T-helper 1 cell treated with Interleukin-12 subunit alpha and Interleukin-12 subunit beta and Interleukin-4 antibody, amounts not matched to agents 30 ng/mL and 1 ng/mL, for 36 hours (primary cell): ENCODE measurements at regions not wholly inside any gene's neighbourhood (a gene's known extent, or its start where the extent isn't known, plus 50 kb on each side); places are given as distances from the start of the nearest gene placed in this dataset.
"Not testable (repeated sequence)": the region's sequence is repeated elsewhere in the genome, so short reads cannot be mapped to it uniquely, and the experiment has no call there.

Source experiments
- intact Hi-C: fragments of 100-400 bp; cut with micrococcal nuclease; formaldehyde crosslinking; loops from one replicate; pipeline ENCODE4 v1.15.1; 2024

- intact Hi-C loops: no loop called here
Observed at GRCh38 chr15:45866616-45867015, 231.8 kb downstream of the SQOR start.

- intact Hi-C loops: no loop called here
Observed at GRCh38 chr15:45867281-45867680, 232.5 kb downstream of the SQOR start.

GRCh38 chr15:45868109-45868691 is 233.4 kb downstream of the SQOR start:
- intact Hi-C loops: no loop called here

- intact Hi-C loops: no loop called here
Observed at GRCh38 chr15:45869034-45869668, 234.3 kb downstream of the SQOR start.

GRCh38 chr15:45871121-45871855 is 236.5 kb downstream of the SQOR start:
- intact Hi-C loops: no loop called here

GRCh38 chr15:45873781-45874180 is 239.0 kb downstream of the SQOR start:
- intact Hi-C loops: no loop called here

DNA sequence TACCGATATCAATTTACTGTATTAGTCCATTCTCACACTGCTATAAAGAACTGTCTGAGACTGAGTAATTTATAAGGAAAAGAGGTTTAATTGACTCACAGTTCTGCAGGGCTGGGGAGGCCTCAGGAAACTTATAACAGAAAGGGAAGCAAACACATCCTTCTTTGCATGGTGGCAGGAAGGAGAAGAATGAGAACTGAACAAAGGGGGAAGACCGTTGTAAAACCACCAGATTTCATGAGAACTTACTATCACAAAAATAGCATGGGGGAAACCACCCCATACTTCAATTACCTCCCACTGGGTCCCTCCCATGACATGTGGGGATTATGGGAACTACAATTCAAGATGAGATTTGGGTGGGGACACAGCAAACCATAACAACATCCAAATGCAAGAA is 239.7 kb downstream of the SQOR start:
- intact Hi-C loops: not testable (repeated sequence)

- intact Hi-C loops: no loop called here
Observed at GRCh38 chr15:45884289-45884688, 249.5 kb downstream of the SQOR start.

DNA sequence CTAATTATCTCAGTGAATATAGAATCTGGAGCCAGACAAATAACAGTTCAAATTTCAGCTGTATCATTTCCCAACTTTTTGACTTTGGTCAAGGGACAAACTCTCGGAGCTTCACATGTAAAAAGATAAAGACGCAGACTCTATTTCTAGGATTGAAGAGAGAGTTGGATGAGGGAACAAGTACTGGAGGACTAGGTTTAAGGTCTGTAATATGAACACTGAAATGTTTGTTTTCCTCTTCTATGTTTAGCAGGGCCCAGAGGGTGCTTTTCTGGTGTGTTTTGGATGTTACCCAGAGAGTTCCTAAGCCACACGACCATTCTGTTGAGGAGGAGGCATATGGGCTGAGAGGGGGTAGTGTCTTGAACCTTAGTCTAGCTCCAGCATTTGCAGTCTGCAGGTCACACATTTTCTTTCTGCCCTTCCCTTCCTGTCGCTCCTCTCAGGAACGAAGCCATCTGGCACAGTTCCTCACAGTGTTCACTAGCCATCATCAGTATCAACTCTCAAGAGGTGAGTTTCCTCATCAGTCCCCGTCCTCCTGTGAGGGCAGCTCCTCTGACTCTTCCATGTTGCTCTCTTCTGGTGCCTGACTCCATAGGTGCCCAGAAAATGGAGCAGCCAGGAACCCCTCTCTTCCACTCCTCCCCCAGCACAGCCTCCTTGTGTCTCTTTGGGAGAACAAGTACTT is 250.1 kb downstream of the SQOR start:
- intact Hi-C loops: no loop called here

DNA sequence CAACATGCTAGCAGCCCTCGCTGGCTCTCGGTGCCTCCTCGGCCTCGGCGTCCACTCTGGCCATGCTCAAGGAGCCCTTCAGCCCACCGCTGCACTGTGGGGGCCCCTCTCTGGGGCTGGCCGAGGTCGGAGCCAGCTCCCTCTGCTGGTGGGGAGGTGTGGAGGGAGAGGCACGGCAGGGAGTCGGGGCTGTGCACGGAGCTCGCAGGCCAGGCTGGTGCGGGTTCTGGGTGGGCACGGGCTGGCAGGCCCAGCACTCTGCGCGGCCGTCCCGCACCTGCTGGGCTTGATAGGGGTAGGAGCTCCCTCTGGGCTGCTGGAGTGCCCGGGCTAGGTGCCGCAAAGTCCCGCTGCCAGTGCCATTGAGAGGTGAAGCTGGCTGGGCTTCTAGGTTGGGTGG is 251.0 kb downstream of the SQOR start:
- intact Hi-C loops: no loop called here

DNA sequence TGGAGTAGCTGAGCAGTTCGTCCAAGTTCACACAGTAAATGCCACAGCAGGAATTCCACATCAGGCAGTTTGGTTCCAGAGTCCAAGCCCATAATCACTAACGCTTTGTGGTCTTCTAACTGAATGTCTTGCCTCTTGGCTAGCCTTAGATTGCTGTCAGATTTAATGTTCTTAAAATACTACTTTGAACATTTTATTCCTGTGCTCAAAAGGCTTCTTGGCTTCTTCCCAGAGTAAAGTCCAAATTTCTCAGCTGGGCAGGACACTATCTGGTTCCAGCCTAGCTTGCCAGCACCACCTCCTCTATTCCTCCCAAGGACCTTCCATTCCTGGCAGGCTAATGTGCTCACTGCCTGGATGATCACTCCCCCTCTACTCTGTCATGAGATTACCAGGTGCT is 256.9 kb downstream of the SQOR start:
- intact Hi-C loops: no loop called here

- intact Hi-C loops: no loop called here
Observed at GRCh38 chr15:45892182-45892581, 257.4 kb downstream of the SQOR start.

DNA sequence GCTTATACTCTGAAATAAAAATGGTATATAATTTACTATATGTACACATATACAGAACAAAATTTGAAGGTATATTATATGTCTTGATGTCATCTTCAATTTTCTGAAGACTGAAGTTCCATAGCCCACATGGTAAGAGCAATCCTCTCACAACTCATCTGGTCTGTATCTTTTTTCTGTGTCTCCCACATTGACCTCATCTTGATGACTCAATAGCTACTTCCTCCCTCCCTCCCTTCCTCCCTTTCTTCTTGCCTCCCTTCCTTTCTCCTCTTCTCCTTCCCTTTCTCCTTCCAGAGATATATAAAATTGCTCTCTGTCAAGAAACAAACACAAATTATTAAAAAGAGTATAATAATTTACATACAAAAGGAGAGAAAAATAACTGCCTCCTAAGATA is 268.5 kb downstream of the SQOR start:
- intact Hi-C loops: no loop called here

DNA sequence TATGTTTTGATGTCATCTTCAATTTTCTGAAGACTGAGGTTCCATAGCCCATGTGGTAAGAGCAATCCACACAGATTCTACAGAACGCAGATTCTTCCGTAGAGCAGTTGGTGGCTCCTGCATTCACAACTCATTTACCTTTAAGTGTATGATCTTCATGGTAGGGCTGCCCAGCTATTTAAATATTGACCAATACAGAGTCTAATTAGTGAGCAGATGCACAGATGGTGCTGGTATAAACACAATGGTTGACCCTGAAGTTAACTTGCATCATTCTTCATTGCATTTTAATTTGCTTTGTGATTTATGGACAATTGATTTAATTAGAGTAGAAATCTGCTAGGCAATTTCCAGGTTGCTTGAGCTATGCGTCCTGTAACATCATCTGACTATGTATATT is 269.2 kb downstream of the SQOR start:
- intact Hi-C loops: no loop called here

DNA sequence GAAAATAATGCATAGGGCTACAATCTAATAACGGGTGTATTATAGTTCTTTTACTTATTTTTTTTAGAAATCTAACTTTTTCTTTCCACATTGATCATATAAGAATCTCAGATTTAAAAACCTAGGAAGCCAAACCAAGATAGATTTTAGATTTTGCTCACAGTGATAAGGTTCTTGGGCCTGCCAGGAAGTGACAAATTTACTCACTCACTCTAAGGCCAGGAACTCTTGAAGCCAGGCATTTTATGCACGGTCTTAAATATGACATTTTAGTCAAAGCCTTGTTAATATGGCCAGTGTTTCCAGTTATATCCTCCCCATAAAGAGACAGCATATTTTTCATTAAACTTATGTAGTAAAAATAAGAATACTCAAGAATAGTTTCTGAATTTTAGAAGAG is 271.4 kb downstream of the SQOR start:
- intact Hi-C loops: no loop called here

DNA sequence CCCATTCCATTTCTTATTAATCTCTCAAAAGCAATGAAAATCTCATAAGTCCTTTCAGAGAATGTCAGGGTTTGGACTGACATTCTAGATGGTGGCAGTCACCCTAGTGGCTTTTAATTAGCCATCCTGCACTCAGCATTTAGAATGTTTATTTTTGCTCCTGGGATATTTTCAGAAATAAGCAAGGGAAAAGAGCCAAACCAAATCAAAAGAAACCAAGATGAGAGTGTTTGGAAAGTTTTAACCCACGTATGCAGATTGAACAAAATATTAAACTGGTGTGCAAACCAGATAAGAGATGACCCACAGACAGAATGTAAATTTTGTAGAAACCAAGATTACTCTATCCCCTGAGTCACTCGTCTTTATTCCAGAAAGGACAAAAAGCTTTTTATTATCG is 275.8 kb downstream of the SQOR start:
- intact Hi-C loops: no loop called here

GRCh38 chr15:45913451-45913850 is 278.6 kb downstream of the SQOR start:
- intact Hi-C loops: no loop called here

GRCh38 chr15:45914425-45914824 is 279.6 kb downstream of the SQOR start:
- intact Hi-C loops: no loop called here

DNA sequence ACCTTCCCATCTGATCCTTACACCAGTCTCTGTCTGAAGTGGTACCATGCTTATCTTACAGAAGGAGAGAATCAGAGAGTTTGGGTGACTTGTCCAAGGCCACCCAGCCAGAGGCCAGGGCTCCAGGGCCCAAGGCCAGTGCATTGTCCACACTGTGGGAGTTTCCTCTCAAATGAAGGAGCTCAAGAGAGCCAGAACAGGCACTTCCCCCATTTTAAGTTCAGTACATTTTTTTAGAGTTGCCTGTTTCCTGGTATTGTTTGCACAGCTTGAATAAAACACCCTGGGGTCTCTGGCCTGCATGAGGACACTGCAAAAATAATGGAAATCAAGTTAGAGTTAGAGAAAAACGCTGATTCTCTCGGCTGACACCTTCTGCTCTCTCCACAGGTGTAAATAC is 284.0 kb downstream of the SQOR start:
- intact Hi-C loops: no loop called here

- intact Hi-C loops: no loop called here
Observed at GRCh38 chr15:45919806-45920205, 285.0 kb downstream of the SQOR start.

- intact Hi-C loops: no loop called here
Observed at GRCh38 chr15:45921376-45921775, 286.5 kb downstream of the SQOR start.

DNA sequence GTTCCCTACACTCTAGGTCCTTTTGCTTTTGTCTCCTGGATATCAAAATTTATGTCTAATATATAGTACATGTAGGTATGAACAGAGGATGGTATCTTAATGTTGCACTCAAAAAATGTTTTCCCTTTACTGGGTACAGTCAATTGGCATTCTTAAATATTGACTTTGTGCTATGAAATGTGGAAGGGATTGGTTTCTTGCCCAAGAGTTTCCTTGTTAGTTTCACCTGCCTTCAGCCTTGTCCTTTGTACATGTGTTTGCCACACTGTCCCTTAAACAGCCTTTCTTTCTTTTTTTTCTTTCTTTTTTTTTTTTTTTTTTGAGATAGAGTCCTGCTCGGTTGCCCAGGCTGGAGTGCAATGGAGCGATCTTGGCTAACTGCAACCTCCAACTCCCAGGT is 287.1 kb downstream of the SQOR start:
- intact Hi-C loops: no loop called here
